ENCODE measurements at regions not wholly inside any gene's neighbourhood (a gene's known extent, or its start where the extent isn't known, plus 50 kb on each side); places are given as distances from the start of the nearest gene placed in this dataset.

- FAIRE-seq (no peak), DNase-seq (ENCODE audit: low read depth, low spot score) (no peak)
- no peak overlapping the region for H3K4me2 ChIP-seq (ENCODE audit: insufficient read depth, low read length)
- no peaks in the 10 kb centered on the region for H4K20me1 ChIP-seq (replicated peaks; ENCODE audit: control insufficient read depth, extremely low read depth, insufficient read depth, low read length)
- ChIA-PET CTCF (no interaction called here), POLR2A (no interaction called here)
- no peak overlapping the region for H3K4me3 ChIP-seq (replicated peaks in 1 of 3; ENCODE audit: insufficient read depth in 1 of 3, low read depth in 1 of 3, low read length in 3 of 3)
- BruUV-seq (replicated peaks): no TSS peak
- no peak overlapping the region for H3K9ac ChIP-seq (replicated peaks; ENCODE audit: extremely low read depth, insufficient read depth, low read length)
- no peaks in the 10 kb centered on the region for H3K9me1 ChIP-seq (replicated peaks; ENCODE audit: control insufficient read depth, extremely low read depth, insufficient read depth, low read length)
- no peaks in the 10 kb centered on the region for H3K4me1 ChIP-seq (ENCODE audit: control insufficient read depth, extremely low read depth, insufficient read depth, low read length)
- no peaks in the 10 kb centered on the region for H3K79me2 ChIP-seq (ENCODE audit: control insufficient read depth, insufficient read depth, low read length)
- intact Hi-C loops (cut with micrococcal nuclease) (no loop called here), dilution Hi-C loops (cut with MboI; ENCODE audit: extremely low pct_ligation_motif_present, low sequenced_read_pairs) (no loop called here)
- TF ChIP-seq CTCF (IDR thresholded peaks at IDR 0.05; ENCODE audit: extremely low read depth in 1 of 2, insufficient read depth in 1 of 2, low read depth in 1 of 2, low read length in 2 of 2) (no peak), POLR2AphosphoS5 (IDR thresholded peaks at IDR 0.05; ENCODE audit: insufficient read depth, low read depth, low read length) (no peak), FOS (IDR thresholded peaks at IDR 0.05; ENCODE audit: borderline replicate concordance, insufficient read depth, low read length) (no peak), MAX (IDR thresholded peaks at IDR 0.05; ENCODE audit: insufficient read depth, insufficient read length) (no peak), POLR2A (IDR thresholded peaks at IDR 0.05; ENCODE audit: low read depth, low read length) (no peak), EZH2 (IDR thresholded peaks at IDR 0.05; ENCODE audit: borderline replicate concordance, low read depth, low read length, severe bottlenecking) (no peak), JUN (IDR thresholded peaks at IDR 0.05; ENCODE audit: borderline replicate concordance, insufficient read depth, insufficient read length, low read depth) (no peak), GATA2 (IDR thresholded peaks at IDR 0.05; ENCODE audit: insufficient read depth, insufficient read length, low read depth, low read length) (no peak), MYC (IDR thresholded peaks at IDR 0.05; ENCODE audit: low read depth, low read length) (no peak)
- no peaks in the 10 kb centered on the region for H3K27me3 ChIP-seq (ENCODE audit: control insufficient read depth in 2 of 2, insufficient read depth in 2 of 2, low read length in 2 of 2)
- H3K27ac ChIP-seq (ENCODE audit: insufficient read depth, low read depth, low read length): no peak overlapping the region
- no peaks in the 10 kb centered on the region for H3K9me3 ChIP-seq (replicated peaks; ENCODE audit: control insufficient read depth, insufficient read depth, low read length)
- H2AFZ ChIP-seq (ENCODE audit: low read depth, low read length): no peak overlapping the region
- no peaks in the 10 kb centered on the region for H3K36me3 ChIP-seq (ENCODE audit: control insufficient read depth in 2 of 2, extremely low read depth in 1 of 2, insufficient read depth in 2 of 2, low read length in 2 of 2)
These were observed 2486.0 kb upstream of the PCDH20 start for GRCh38 chr13:63901630-63902029.

All from endothelial cell of umbilical vein (primary cell).